ENCODE measurements at regions not wholly inside any gene's neighbourhood (a gene's known extent, or its start where the extent isn't known, plus 50 kb on each side); places are given as distances from the start of the nearest gene placed in this dataset.

DNA sequence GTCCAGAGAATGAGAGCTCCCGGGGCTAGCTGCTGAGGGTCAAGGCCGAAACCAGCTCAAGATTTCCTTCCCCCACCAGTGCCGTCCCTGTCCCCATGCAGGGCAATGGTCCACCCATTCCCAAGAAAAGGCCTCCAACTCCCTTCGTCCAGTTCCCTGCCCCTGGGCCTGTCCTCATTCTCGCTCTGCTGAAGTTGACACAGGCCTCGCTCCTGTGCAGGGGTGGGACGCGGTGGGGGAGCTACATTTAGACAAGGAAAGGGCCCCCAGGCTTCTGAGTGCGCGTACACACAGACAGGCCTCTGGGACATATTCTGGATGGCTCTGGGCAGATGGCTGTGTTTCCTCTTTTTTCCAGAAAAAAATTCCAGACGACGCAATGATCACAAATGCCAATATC is 188.3 kb downstream of the ETS2 start:
- TF ChIP-seq, protein P1, sequence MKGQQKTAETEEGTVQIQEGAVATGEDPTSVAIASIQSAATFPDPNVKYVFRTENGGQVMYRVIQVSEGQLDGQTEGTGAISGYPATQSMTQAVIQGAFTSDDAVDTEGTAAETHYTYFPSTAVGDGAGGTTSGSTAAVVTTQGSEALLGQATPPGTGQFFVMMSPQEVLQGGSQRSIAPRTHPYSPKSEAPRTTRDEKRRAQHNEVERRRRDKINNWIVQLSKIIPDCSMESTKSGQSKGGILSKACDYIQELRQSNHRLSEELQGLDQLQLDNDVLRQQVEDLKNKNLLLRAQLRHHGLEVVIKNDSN (IDR thresholded peaks at IDR 0.05) = no peak
- TF ChIP-seq CREB1 (IDR thresholded peaks at IDR 0.05; ENCODE audit: low read depth) (no peak), NFIC (IDR thresholded peaks at IDR 0.05) (no peak)

Data from Ishikawa (cell line).